IMR-90 (cell line): ENCODE measurements at regions not wholly inside any gene's neighbourhood (a gene's known extent, or its start where the extent isn't known, plus 50 kb on each side); places are given as distances from the start of the nearest gene placed in this dataset.

Experiments
- ATAC-seq: fragments of 200-7000 bp; cut with Tn5 transposase; 2 replicates; pipeline ENCODE4 v1.9.1; 2020; ENCODE audit warnings: low read depth, mild to moderate bottlenecking, moderate library complexity
- BruUV-seq: library from RNA; stranded (reverse); fragments of 400-500 nt; replicated peaks from 2 replicates; lab custom pipeline; 2021; lab: Mats Ljungman, UMichigan
- CTCF ChIA-PET: fragments of 300-600 bp; formaldehyde crosslinking; extraction: SDS; loops from one replicate; lab custom pipeline; 2021; ENCODE audit warnings: antibody characterized with exemption; lab: Yijun Ruan, JAX
- POLR2A ChIA-PET: fragments of 300-600 bp; sonication (Branson Sonifier 250); formaldehyde crosslinking; loops from one replicate; lab custom pipeline; 2022; ENCODE audit warnings: antibody characterized with exemption; ENCODE audit not compliant: unreplicated experiment; lab: Charles Lee
- DNase-seq: peaks from one replicate; pipeline ENCODE4 v3.0.0; 2013
- H2AFZ ChIP-seq: replicated peaks from 2 replicates; pipeline ENCODE3; 2013; ENCODE audit warnings: low read length, mild to moderate bottlenecking; ENCODE audit not compliant: poor library complexity
- H2AK5ac ChIP-seq: 2 replicates; pipeline ENCODE4 v1.6.1; 2013; ENCODE audit warnings: low read depth, low read length, inconsistent platforms
- H2AK9ac ChIP-seq: replicated peaks from 2 replicates; pipeline ENCODE3; 2013; ENCODE audit warnings: mild to moderate bottlenecking, low read depth, low read length, moderate library complexity; ENCODE audit not compliant: poor library complexity
- H2BK120ac ChIP-seq: 2 replicates; pipeline ENCODE4 v1.6.1; 2013; ENCODE audit warnings: low read depth, low read length, inconsistent platforms
- H2BK15ac ChIP-seq: 3 replicates; pipeline ENCODE4 v1.6.1; 2013; ENCODE audit warnings: low read depth, low read length, inconsistent platforms
- H2BK20ac ChIP-seq: 2 replicates; pipeline ENCODE4 v1.6.1; 2013; ENCODE audit warnings: low read depth, mild to moderate bottlenecking, inconsistent platforms, low read length, moderate library complexity
- H2BK5ac ChIP-seq: 2 replicates; pipeline ENCODE4 v1.6.1; 2013; ENCODE audit warnings: mild to moderate bottlenecking, low read depth, low read length, inconsistent platforms; ENCODE audit not compliant: poor library complexity, severe bottlenecking
- H3K14ac ChIP-seq: replicated peaks from 2 replicates; pipeline ENCODE4 v1.6.1; 2013; ENCODE audit warnings: low read depth, low read length, inconsistent platforms
- H3K18ac ChIP-seq: 2 replicates; pipeline ENCODE4 v1.6.1; 2013; ENCODE audit warnings: low read depth, low read length, control low read depth
- H3K23ac ChIP-seq: 2 replicates; pipeline ENCODE4 v1.6.1; 2013; ENCODE audit warnings: low read depth, low read length, inconsistent platforms
- H3K27ac ChIP-seq: 2 replicates; pipeline ENCODE4 v1.5.1; 2013; ENCODE audit warnings: mild to moderate bottlenecking, control low read depth, low read length; ENCODE audit not compliant: insufficient read depth
- H3K27me3 ChIP-seq: 2 replicates; pipeline ENCODE4 v1.6.1; 2013; ENCODE audit warnings: low read length; ENCODE audit not compliant: control insufficient read depth, insufficient read depth
- H3K36me3 ChIP-seq: 2 replicates; pipeline ENCODE4 v1.6.1; 2013; ENCODE audit warnings: low read length, mixed read lengths; ENCODE audit not compliant: control insufficient read depth, insufficient read depth
- H3K4ac ChIP-seq: 2 replicates; pipeline ENCODE4 v1.6.1; 2013; ENCODE audit warnings: low read depth, low read length, inconsistent platforms
- H3K4me1 ChIP-seq: 2 replicates; pipeline ENCODE4 v1.6.1; 2013; ENCODE audit warnings: low read length, mixed read lengths; ENCODE audit not compliant: control insufficient read depth, insufficient read depth
- H3K4me2 ChIP-seq: 2 replicates; pipeline ENCODE4 v1.6.1; 2013; ENCODE audit warnings: low read depth, mild to moderate bottlenecking, control low read depth, low read length, moderate library complexity
- H3K4me3 ChIP-seq: 2 replicates; pipeline ENCODE4 v1.5.1; 2013; ENCODE audit warnings: low read depth, mild to moderate bottlenecking, control low read depth, low read length, moderate library complexity; ENCODE audit not compliant: insufficient read depth
- H3K56ac ChIP-seq: 2 replicates; pipeline ENCODE4 v1.6.1; 2013; ENCODE audit warnings: low read length, inconsistent platforms; ENCODE audit not compliant: insufficient read depth; ENCODE audit errors: extremely low read depth
- H3K79me1 ChIP-seq, 2 experiments: 2 replicates each; pipeline ENCODE4 v1.6.1; 2013; ENCODE audit warnings: low read length in 2 of 2, inconsistent platforms in 1 of 2, low read depth in 1 of 2
- H3K9ac ChIP-seq: 2 replicates; pipeline ENCODE4 v1.6.1; 2013; ENCODE audit warnings: low read depth, low read length, control low read depth
- H3K9me1 ChIP-seq: 2 replicates; pipeline ENCODE4 v1.6.1; 2013; ENCODE audit warnings: low read length, inconsistent platforms; ENCODE audit not compliant: insufficient read depth
- H3K9me3 ChIP-seq: 2 replicates; pipeline ENCODE4 v1.6.1; 2013; ENCODE audit warnings: low read length; ENCODE audit not compliant: control insufficient read depth, insufficient read depth
- H4K20me1 ChIP-seq: 2 replicates; pipeline ENCODE4 v1.6.1; 2013; ENCODE audit warnings: low read length, inconsistent platforms; ENCODE audit not compliant: insufficient read depth
- H4K5ac ChIP-seq: 2 replicates; pipeline ENCODE4 v1.6.1; 2013; ENCODE audit warnings: mild to moderate bottlenecking, low read depth, low read length, control low read depth
- H4K8ac ChIP-seq, 2 experiments: 2 replicates each; pipeline ENCODE4 v1.6.1; 2013; ENCODE audit warnings: low read depth in 2 of 2, low read length in 2 of 2, control low read depth in 1 of 2, inconsistent platforms in 1 of 2
- H4K91ac ChIP-seq: 2 replicates; pipeline ENCODE4 v1.6.1; 2013; ENCODE audit warnings: low read depth, low read length, inconsistent platforms; ENCODE audit not compliant: insufficient read depth
- BHLHE40 ChIP-seq: fragments of 150-350 bp; IDR thresholded peaks from 2 replicates; pipeline ENCODE4 v1.6.1; 2016; ENCODE audit warnings: mild to moderate bottlenecking, low read depth, low read length
- CEBPB ChIP-seq: IDR thresholded peaks from 2 replicates; pipeline ENCODE4 v1.6.1; 2012; ENCODE audit warnings: low read depth, low read length, improper control_type of control experiment
- CHD1 ChIP-seq: IDR thresholded peaks from 2 replicates; pipeline ENCODE4 v1.6.1; 2012; ENCODE audit warnings: low read depth, low read length, improper control_type of control experiment
- FOS ChIP-seq: fragments of 150-350 bp; IDR thresholded peaks from 2 replicates; pipeline ENCODE4 v1.6.1; 2016; ENCODE audit warnings: low read depth, low read length
- MAFK ChIP-seq: IDR thresholded peaks from 2 replicates; pipeline ENCODE4 v1.6.1; 2012; ENCODE audit warnings: low read depth, low read length, improper control_type of control experiment
- MAZ ChIP-seq: IDR thresholded peaks from 2 replicates; pipeline ENCODE4 v1.6.1; 2012; ENCODE audit warnings: low read depth, mild to moderate bottlenecking, low read length, improper control_type of control experiment, moderate library complexity, borderline replicate concordance
- MXI1 ChIP-seq: IDR thresholded peaks from 2 replicates; pipeline ENCODE4 v1.6.1; 2012; ENCODE audit warnings: low read depth, mild to moderate bottlenecking, low read length, moderate library complexity, borderline replicate concordance
- NFE2L2 ChIP-seq: fragments of 150-350 bp; IDR thresholded peaks from 2 replicates; pipeline ENCODE4 v1.6.1; 2016; ENCODE audit warnings: low read depth, mild to moderate bottlenecking, low read length
- POLR2A ChIP-seq: IDR thresholded peaks from 2 replicates; pipeline ENCODE4 v1.6.1; 2012; ENCODE audit warnings: mild to moderate bottlenecking, low read depth, low read length
- RAD21 ChIP-seq: IDR thresholded peaks from 2 replicates; pipeline ENCODE4 v1.6.1; 2012; ENCODE audit warnings: low read length, improper control_type of control experiment
- RCOR1 ChIP-seq: IDR thresholded peaks from 2 replicates; pipeline ENCODE4 v1.6.1; 2012; ENCODE audit warnings: mild to moderate bottlenecking, low read length, improper control_type of control experiment; ENCODE audit not compliant: insufficient replicate concordance
- RFX5 ChIP-seq: IDR thresholded peaks from 2 replicates; pipeline ENCODE4 v1.8.0; 2012; ENCODE audit warnings: low read depth, mild to moderate bottlenecking, low read length, moderate library complexity
- SMC3 ChIP-seq: fragments of 150-350 bp; IDR thresholded peaks from 2 replicates; pipeline ENCODE4 v1.6.1; 2016; ENCODE audit warnings: low read depth, mild to moderate bottlenecking, antibody characterized with exemption, low read length, moderate library complexity
- WGBS, 2 experiments: methylation state at CpG; one replicate each; pipeline versions ENCODE4 v1.1.5 to v1.1.7; 2013; ENCODE audit warnings: missing lambda C conversion rate in 2 of 2; ENCODE audit not compliant: insufficient read length in 1 of 2; ENCODE audit errors: extremely low coverage in 2 of 2; 5-methylcytosine and 5-hydroxymethylcytosine counted together
- dilution Hi-C: fragments of 300-500 bp; cut with HindIII; formaldehyde crosslinking; loops from one replicate; pipeline ENCODE4 v1.14.3; 2018; ENCODE audit warnings: low sequenced_read_pairs; ENCODE audit not compliant: unreplicated experiment
- in situ Hi-C: fragments of 300-500 bp; cut with MboI; formaldehyde crosslinking; loops from 3 replicates; pipeline ENCODE4 v1.14.3; 2019; ENCODE audit warnings: low sequenced_read_pairs, inconsistent platforms, mixed read lengths
- intact Hi-C: fragments of 100-400 bp; cut with micrococcal nuclease; formaldehyde crosslinking; loops from 2 replicates; pipeline ENCODE4 v1.10.0; 2022
- TF ChIP-seq, protein P1 (sequence below): conservative IDR thresholded peaks from 2 replicates; pipeline ENCODE4 v1.5.1; 2012; ENCODE audit warnings: mild to moderate bottlenecking, low read depth, low read length, improper control_type of control experiment
- TF ChIP-seq, protein P2 (sequence below): fragments of 150-350 bp; IDR thresholded peaks from 2 replicates; pipeline ENCODE4 v1.6.1; 2016; ENCODE audit warnings: low read depth, mild to moderate bottlenecking, low read length, moderate library complexity, borderline replicate concordance
- TF ChIP-seq, protein P3 (sequence below): fragments of 150-350 bp; IDR thresholded peaks from 2 replicates; pipeline ENCODE4 v1.6.1; 2017; ENCODE audit warnings: mild to moderate bottlenecking, antibody characterized with exemption, low read length, low read depth

DNA sequence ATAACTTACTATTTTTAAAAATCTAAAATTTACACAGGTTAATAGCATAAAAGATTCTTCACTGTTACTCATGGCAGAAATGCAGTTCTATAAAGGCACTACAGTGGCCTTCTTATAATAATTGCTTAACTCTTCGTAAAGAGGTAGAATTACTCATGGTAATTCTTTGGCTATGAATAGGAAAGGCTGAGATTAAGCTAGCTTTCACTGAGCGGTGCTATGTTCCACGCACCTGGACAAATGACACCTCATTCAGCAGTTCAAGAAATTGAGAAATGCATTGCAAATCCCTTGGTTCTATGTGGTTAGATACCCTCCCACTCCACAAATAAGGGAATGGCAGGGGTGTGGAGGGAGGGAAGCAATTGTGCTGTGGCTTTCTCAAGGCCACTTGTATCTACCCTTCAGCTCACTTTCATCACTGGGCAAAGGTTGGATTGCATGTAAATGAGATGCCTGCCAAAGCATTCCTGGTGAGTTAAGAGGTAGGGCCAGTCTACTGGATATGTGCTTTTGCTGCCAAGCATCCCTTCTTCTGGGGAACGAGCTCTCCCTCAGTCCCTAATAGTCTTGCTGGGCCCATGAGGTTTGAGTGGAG, 210.9 kb downstream of the TEX36 start:
- Histone ChIP-seq H3K4me1 (no peaks in the 10 kb centered on the region), H2AFZ (no peak overlapping the region), H3K4me2 (no peak overlapping the region), H2BK120ac (no peak overlapping the region), H3K14ac (no peak overlapping the region), H3K56ac (no peak overlapping the region), H3K4me3 (no peak overlapping the region), H4K91ac (no peak overlapping the region), H4K20me1 (no peaks in the 10 kb centered on the region), H2BK5ac (no peak overlapping the region), H3K9me3 (no peaks in the 10 kb centered on the region), H3K9me1 (no peaks in the 10 kb centered on the region), H2AK5ac (no peak overlapping the region), H4K5ac (no peak overlapping the region), H3K23ac (no peak overlapping the region), H2BK20ac (no peak overlapping the region), H3K9ac (no peak overlapping the region), H3K27me3 (peaks cover 3% of the 10 kb centered on the region; the same call in 1 of the 2 replicates), H2AK9ac (no peak overlapping the region), H4K8ac (no peak overlapping the region), H3K79me1 (no peaks in the 10 kb centered on the region), H3K18ac (no peak overlapping the region), H2BK15ac (no peak overlapping the region), H3K4ac (no peak overlapping the region), H3K36me3 (no peaks in the 10 kb centered on the region), H3K27ac (no peak overlapping the region)
- WGBS, 2 experiments: no CpG with 5 or more reads among the region's 4 CpGs
- POLR2A ChIA-PET: no interaction called here
- BruUV-seq: no TSS peak
- intact Hi-C loops (no loop called here), in situ Hi-C loops (no loop called here), dilution Hi-C loops (no loop called here)
- DNase-seq: no peak
- CTCF ChIA-PET: no interaction called here
- TF ChIP-seq RFX5 (no peak), RAD21 (no peak), MAFK (no peak), CHD1 (no peak), NFE2L2 (no peak), CEBPB (no peak), POLR2A (no peak), BHLHE40 (no peak), SMC3 (no peak), MXI1 (no peak), FOS (no peak), MAZ (no peak), RCOR1 (no peak)
- TF ChIP-seq, protein P1, sequence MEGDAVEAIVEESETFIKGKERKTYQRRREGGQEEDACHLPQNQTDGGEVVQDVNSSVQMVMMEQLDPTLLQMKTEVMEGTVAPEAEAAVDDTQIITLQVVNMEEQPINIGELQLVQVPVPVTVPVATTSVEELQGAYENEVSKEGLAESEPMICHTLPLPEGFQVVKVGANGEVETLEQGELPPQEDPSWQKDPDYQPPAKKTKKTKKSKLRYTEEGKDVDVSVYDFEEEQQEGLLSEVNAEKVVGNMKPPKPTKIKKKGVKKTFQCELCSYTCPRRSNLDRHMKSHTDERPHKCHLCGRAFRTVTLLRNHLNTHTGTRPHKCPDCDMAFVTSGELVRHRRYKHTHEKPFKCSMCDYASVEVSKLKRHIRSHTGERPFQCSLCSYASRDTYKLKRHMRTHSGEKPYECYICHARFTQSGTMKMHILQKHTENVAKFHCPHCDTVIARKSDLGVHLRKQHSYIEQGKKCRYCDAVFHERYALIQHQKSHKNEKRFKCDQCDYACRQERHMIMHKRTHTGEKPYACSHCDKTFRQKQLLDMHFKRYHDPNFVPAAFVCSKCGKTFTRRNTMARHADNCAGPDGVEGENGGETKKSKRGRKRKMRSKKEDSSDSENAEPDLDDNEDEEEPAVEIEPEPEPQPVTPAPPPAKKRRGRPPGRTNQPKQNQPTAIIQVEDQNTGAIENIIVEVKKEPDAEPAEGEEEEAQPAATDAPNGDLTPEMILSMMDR: no peak
- TF ChIP-seq, protein P2, sequence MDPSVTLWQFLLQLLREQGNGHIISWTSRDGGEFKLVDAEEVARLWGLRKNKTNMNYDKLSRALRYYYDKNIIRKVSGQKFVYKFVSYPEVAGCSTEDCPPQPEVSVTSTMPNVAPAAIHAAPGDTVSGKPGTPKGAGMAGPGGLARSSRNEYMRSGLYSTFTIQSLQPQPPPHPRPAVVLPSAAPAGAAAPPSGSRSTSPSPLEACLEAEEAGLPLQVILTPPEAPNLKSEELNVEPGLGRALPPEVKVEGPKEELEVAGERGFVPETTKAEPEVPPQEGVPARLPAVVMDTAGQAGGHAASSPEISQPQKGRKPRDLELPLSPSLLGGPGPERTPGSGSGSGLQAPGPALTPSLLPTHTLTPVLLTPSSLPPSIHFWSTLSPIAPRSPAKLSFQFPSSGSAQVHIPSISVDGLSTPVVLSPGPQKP: no peak
- TF ChIP-seq, protein P3, sequence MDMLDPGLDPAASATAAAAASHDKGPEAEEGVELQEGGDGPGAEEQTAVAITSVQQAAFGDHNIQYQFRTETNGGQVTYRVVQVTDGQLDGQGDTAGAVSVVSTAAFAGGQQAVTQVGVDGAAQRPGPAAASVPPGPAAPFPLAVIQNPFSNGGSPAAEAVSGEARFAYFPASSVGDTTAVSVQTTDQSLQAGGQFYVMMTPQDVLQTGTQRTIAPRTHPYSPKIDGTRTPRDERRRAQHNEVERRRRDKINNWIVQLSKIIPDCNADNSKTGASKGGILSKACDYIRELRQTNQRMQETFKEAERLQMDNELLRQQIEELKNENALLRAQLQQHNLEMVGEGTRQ: no peak
- ATAC-seq: no peak
